ENCODE measurements at regions not wholly inside any gene's neighbourhood (a gene's known extent, or its start where the extent isn't known, plus 50 kb on each side); places are given as distances from the start of the nearest gene placed in this dataset.
"Not testable (repeated sequence)": the region's sequence is repeated elsewhere in the genome, so short reads cannot be mapped to it uniquely, and the experiment has no call there.

DNA sequence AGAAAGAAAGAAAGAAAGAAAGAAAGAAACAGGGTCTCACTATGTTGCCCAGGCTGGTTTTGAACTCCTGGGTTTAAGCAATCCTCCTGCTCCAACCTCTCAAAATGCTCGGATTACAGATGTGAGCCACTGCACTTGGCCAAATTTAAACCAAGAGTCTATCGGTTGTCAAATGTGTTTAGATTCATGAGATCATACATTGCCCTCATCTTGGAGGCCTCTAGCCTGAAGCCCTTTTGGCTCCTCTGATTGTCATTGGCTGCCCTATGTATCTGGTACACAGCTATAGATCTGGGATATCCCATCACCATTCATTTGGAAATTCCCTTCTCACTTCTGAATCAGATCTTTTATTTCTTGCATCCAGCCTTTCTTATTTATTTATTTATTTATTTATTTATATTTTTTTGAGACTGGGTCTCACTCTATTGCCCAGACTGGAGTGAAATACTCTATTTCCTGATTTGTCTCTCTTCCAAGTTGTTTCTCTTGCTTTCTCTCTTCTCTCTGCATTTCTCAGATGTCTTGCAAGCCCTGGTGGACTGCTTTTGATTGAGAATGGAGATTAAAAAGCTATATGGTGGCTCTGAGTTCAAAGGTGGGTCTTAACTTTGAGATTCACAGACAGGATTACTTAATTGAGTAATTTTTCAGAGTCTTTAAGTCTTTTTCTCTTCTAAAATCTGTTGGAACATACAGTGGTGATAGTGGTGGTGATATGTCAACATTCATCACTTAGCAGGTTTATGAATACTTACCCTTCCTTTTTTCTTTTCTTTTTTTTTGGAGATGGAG, 121.9 kb downstream of the GJA1 start:
- TF ChIP-seq CTCF (IDR thresholded peaks at IDR 0.05; ENCODE audit: low read depth, low read length) = no peak
- no peak overlapping the region for H3K4me3 ChIP-seq (ENCODE audit: low read depth, low read length)

DNA sequence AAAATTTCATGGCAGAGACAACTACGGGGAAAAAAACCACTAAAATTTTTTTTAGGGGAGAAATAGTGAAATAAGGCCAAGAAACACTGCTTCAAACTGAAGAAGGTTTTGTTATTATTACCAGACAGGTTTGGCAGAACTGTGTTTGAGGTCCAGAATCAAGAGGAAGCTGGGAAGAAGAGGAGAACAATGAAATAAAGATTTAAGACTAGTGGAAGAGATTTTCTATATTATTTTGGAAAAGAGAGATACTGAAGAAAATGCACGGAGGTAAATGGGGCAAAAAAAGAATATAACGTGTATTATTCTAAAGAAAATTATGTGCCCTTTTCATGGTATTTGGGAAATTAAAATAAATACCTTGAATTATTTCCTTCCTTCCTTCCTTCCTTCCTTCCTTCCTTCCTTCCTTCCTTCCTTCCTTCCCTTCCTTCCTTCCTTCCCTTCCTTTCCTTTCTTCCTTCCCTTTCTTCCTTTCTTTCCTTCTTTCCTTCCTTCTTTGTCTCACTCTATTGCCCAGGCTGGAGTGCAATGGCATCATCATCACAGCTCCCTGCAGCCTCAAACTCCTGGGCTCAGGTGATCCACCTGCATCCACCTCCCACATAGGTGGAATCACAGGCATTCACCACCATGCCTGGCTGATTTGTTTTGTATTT, 124.3 kb downstream of the GJA1 start:
- TF ChIP-seq CTCF (IDR thresholded peaks at IDR 0.05; ENCODE audit: low read depth, low read length) = no peak
- H3K4me3 ChIP-seq (ENCODE audit: low read depth, low read length) = no peak overlapping the region

DNA sequence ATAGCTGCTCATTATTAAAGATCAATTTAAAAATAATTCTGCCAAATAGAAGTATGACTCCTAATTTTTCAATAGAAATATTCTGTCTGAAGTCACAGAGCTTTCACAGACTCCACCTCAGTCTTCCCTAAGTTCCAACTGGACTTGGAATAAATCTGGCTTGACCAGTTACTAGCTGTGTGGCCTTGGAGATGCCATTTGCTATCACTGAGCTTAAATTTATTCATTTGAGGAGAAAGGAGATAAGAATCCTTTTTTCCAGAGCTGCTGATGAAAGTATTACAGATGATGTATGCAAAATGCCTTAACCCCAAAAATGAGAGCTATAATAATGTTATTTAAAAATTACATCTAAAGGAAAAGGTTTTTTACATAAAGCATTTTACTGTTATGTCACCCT, 125.0 kb downstream of the GJA1 start:
- TF ChIP-seq CTCF (IDR thresholded peaks at IDR 0.05; ENCODE audit: low read depth, low read length) = no peak

GRCh38 chr6:121563286-121563685, 127.8 kb downstream of the GJA1 start:
- H3K4me3 ChIP-seq (ENCODE audit: low read depth, low read length) = no peak overlapping the region
- TF ChIP-seq CTCF (IDR thresholded peaks at IDR 0.05; ENCODE audit: low read depth, low read length) = no peak

More for the DNA sequence above, 125.0 kb downstream of the GJA1 start:
- H3K4me3 ChIP-seq (ENCODE audit: low read depth, low read length) = no peak overlapping the region

GRCh38 chr6:121564529-121564928, 129.1 kb downstream of the GJA1 start:
- H3K4me3 ChIP-seq (ENCODE audit: low read depth, low read length) = not testable (repeated sequence)

- no peak for TF ChIP-seq CTCF (IDR thresholded peaks at IDR 0.05; ENCODE audit: low read depth, low read length)
Observed at GRCh38 chr6:121571455-121571854, 136.0 kb downstream of the GJA1 start.

DNA sequence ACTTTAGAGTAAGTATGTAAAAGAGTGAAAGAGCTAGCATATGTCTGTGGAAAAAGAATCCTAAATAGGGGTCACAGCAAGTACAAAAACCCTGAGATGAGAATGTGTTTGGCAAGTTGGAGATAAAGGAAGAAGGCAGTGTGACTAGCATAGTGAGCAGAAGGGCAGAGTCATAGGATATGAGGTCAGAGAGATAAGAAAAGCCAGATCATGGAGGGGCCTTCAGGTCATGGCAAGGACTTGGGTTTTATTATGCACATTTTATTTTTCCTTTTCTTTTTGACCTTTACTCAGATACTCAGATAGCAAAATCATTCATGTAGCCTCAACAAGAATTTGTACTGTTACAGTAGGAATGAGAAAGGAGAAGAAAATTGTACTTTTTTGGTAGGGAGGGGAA, 138.0 kb downstream of the GJA1 start:
- H3K4me3 ChIP-seq (ENCODE audit: low read depth, low read length) = no peak overlapping the region
- no peak for TF ChIP-seq CTCF (IDR thresholded peaks at IDR 0.05; ENCODE audit: low read depth, low read length)

More at GRCh38 chr6:121571455-121571854, 136.0 kb downstream of the GJA1 start:
- no peak overlapping the region for H3K4me3 ChIP-seq (ENCODE audit: low read depth, low read length)

Measured in WI38 (cell line).